LoVo (cell line): ENCODE measurements at regions not wholly inside any gene's neighbourhood (a gene's known extent, or its start where the extent isn't known, plus 50 kb on each side); places are given as distances from the start of the nearest gene placed in this dataset.

ENCODE experiments used
- DNase-seq: peaks from one replicate; pipeline ENCODE4 v3.0.0-alpha.2; 2016; ENCODE audit warnings: low spot score

DNA sequence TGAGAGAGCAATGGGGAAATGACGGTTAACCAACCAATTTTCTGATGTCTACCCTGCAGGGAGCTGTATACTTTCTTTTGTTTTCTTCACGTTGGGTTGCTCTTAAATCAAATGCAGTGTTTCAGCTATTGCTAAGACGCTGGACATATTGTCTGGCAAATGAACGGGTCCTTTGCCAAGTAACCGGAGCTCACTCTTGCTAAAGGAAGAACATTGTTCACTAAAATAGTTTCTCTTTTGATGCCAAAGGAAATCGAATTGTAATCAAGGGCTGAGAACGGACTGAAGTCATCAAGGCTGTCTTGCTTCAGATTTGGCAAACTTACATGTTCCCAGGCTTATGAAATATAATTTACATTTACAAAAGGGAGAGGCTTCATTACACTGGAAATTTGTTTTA lies 142.3 kb upstream of the ARGLU1 start:
- no peak for DNase-seq

DNA sequence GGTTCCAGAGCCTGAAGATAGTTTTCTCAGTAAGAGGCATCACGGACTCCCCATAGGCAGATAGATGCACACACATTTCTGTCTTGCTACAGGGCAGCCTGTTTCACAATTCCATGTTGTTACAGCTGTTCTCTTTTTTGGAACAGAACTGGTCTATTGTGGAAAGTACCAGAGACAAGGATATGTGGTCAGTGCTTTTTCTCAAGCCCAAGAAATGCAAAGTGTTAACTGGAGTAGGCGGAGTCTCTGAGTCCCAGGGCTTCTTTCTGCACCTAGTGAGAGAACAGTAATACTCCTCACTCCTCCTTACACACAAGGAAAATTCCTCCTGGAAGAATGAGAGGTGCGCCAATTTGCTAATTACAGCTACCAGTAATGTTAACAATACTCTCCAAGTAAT lies 141.6 kb upstream of the ARGLU1 start:
- no peak for DNase-seq

DNA sequence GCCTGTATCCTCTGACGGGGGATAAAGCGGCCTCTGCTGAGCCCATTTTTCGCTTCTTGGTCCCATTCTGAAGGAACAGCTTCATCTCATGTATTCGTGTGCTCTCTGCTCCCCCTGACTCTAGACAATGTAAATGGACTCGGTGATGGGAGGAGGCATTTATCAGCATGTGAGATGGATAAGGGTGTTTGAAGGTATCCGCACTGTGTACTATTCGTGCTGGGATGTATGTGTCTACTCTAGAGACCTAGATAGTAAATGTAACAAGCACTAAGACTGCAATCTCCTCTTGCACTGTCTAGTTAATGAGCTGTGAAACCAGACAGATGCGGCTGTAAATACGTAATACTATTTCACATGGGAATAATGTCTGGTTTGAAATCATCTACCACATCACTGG lies 134.6 kb upstream of the ARGLU1 start:
- no peak for DNase-seq

DNA sequence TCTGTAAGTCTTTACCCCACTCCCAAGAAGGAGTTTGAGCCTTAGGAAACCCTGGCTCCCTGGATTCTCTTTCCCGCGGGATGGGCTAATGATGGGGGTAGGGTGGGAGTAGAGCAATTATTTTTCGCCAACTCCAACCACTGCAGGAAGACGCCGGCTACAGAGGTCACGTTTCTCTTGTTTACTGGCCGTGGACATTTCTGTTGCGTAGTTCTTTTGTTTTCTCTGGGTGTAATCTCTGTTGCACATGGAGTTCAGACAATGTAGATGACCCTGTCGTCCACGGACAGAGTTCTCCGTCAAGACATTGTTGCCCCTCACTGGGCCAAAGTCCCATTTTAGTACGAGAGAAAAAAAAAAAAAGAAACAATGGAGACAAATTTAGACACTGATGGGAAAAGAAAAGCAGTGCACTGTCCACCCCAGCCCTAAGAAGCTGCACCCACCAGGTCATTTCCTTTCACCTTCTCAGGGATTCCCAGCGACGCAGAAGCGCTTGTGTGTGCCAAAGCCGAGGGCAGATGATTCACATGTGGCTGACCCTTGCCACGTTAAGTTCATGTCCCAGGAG lies 133.9 kb upstream of the ARGLU1 start:
- no peak for DNase-seq

DNA sequence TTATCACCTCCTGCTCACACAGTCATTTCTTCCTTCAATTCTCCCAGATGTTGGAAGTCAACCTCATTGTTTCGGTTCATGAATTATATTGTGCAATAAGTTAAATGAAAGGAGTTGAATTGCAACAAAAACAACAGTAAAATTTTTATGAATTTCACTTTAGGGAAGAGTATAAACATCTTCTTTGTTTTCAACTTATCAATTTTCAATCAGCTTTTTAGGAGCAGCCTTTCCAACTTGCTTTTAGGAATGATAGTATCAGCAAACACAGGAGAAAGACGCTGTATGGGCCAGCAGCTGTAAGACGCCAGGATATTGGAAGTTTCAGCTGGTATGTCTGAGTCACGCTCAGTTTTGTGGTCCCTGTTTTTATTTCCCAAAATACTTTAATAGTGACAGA lies 132.5 kb upstream of the ARGLU1 start:
- no peak for DNase-seq

DNA sequence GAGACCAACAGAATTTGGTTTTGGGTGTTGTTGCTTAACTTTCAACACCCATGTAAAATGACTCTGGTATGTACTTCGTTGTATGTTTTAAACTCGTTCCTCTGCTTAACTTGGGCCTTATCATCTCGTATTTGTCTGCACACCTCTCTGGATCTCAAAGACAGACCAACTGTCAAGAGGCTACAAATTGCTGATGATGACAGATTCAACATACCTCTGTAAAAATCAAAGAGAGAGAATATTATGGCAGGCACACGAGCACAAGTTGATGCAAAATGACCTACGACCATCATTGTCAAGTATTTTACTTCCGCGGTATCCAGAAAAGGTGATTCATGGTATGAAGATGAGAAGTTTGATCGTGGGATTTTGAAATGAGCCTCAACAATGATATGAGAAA lies 132.1 kb upstream of the ARGLU1 start:
- DNase-seq = no peak

DNA sequence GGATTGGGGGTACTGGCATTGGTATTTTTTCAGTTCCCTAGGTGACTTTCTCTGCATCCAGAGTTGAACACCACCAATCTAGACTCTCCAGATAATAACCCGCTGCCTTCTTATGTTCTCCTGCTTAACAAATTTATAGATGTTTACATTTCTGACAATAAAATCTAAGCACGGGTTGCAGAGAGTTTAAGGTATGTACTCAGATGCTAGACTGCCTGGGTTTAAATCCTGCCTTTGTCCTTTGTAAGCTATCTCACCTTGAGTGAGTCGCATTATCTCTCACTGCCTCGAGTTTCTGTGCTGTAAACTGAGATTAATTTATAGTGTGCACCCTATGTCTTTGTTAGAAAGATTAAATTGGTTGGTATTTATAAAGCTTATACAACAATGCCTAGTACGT lies 131.4 kb upstream of the ARGLU1 start:
- DNase-seq = no peak

DNA sequence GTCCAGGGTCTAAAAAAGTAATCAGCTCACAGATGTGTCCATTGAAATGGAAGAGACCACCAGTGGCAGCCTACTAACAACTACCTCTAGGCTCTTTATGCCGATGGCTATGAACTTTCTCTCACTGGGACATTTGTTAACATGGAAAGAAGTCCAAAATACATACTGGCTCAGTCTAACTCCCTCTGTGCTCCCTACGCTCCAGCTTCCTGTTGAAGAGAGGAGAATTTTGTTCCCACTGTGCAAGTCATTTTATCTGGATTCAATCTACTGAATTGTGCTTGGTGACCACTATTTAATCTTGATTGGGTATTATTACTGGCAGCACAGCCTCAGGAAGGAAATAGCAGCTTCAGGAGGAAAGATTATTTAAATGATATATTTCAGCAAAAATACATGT lies 128.8 kb upstream of the ARGLU1 start:
- DNase-seq = no peak

DNA sequence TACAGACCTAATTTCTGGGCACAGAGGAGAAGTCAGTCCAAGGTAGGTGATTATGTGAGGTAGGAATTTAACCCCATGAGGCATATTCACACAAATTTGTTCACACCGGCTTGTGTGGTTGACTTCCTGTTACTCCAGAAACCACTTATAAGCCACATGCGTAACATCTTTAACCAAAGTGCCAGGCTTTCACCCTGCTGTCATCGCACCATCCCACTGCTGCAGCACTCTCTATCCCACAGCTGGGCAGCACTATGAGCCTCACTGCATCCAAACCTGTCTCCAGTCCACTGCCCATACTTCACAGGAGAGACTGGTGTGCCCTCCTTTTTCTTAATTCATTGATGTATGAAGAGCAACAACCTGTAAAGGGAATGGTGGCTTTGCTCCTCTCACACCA lies 128.2 kb upstream of the ARGLU1 start:
- DNase-seq = no peak

DNA sequence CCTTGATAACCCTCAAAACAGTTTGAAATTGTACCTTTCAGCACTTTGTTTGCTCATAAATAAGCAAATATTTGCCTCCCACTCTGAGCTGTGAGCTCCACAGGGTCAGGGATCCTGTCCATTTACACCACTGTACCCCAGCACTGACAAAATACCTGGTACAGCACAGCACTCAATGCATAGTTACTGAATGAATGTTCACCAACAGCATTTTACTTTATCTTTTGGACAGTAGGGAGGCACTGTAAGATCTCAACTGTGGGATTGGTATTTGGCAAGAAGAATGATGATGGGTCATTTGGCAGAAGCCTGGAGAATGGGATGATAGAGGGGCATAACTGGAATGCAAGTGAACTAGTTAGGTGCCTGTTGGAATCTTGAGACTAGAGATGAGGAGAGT lies 127.2 kb upstream of the ARGLU1 start:
- no peak for DNase-seq

DNA sequence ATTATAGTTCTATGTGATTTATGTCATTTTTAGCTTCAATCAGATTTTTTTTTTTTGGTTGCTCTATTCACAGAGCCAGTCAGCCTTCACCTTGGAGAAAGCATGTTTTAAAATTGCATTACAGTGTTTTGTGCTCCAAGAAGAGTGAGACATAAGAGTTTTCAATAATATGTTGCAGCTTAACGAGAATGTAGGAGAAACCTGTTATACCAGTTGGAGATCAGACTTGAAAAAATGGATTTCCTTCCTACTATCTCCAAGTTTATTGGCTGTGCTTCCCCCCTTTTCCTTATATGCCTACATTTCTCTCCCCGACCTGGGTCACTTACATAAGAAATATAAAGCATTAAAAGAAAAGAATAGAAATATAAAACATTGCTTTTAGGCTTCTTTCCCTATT lies 123.9 kb upstream of the ARGLU1 start:
- DNase-seq = no peak

DNA sequence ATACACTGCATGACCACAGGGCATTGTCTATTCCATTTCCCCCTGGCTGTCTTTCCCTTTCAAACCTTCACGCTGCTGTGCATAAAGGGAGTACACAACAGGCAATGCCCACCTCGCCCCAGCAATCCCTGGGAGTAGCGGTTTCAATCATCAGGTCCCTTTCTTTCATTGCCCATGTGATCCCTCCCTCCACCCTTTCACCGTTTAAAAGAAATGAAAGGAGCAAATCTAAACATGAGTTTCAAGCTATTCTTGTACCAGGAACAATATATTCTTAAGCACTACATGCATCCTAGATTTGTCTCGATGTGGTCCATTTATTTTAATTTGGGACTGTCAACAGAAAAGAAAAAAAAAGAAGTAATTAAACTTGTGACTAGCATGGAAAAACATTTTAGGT lies 123.4 kb upstream of the ARGLU1 start:
- DNase-seq = no peak

DNA sequence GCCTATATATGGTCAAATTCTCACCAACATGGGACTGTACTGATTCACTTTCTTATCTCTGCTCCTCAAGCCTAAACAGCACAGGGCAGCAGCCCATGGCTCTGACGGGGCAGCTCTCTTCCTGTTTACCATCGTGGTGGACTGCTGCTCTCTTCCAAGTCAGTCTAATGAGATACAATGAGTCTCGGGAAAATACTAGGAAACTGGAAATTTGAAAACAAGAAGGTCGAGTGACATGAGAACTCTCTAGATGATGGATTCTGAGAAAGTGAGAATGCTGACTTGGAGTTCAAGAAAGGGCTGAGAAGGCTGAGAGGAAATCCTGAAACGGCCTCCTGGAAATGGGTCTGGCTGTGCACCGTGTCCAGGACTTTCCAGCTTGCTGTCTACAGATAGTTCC lies 122.8 kb upstream of the ARGLU1 start:
- DNase-seq = no peak

DNA sequence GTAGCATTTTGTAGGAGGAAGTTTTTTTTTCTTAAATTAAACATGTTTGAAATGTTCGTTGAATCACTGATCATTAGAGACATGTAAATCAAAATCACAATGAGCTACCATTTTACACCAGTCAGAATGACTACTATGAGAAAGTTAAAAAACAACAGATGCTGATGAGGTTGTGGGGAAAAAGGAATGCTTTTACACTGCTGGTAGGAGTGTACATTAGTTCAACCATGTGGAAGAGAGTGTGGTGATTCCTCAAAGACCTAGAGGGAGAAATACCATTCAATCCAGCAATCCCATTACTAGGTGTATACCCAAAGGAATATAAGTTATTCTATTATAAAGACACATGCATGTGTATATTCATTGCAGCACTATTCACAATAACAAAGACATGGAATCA lies 122.0 kb upstream of the ARGLU1 start:
- no peak for DNase-seq

DNA sequence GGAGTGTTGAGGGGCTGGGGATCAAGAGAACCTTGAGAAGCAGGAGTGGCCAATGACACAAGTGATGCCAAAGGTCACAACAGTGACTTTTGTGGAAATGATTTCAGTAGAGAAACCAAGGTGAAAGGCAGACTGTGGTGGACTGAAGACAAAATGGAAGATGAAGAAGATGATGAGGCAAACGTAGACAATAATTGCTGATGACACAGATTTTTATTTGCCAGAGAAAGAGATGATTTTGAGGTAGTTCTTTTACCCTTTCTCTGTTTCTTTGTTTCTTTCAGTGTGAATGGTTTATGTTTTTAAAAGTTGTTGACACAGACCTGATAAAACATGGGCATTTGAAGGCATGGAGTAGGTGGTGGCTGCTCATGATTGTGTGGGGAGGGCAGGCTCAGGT lies 121.0 kb upstream of the ARGLU1 start:
- no peak for DNase-seq

DNA sequence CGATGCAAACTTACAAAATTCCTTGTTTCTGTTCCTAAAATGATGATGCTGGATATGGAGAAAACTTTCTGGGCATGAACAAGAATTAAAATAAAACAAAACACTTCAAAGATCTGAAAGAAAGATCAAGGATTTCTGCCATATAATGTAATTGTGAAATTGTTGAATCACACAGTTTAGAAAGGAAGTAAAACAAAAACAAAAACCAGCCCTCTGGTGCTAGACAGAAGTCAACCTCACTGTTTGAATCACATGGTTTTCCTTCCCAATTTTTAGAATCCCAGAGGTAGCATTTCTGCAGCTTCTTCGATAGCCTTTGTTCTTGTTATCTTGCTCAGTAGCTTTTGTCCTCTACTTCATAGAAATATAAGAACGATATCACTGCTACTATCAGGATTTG lies 118.2 kb upstream of the ARGLU1 start:
- DNase-seq = no peak

DNA sequence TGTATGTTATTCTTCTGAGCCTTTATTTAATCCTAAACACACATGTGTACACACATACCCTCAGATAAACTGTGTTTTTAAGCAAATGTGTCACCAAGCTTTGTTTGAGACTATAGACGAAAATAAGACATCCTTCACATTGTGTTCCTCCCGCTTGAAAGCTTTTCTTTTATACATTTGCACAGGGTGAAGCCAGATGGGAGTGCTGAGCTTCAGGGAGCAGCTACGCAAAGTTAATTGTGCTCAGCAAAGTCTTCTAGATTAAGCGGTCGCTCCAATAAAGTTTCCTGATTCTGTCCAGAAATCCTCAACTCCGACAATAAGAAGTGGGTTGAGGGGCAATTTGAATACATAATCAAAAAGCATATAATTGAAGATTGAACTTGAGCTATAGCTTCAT lies 117.2 kb upstream of the ARGLU1 start:
- DNase-seq = no peak

DNA sequence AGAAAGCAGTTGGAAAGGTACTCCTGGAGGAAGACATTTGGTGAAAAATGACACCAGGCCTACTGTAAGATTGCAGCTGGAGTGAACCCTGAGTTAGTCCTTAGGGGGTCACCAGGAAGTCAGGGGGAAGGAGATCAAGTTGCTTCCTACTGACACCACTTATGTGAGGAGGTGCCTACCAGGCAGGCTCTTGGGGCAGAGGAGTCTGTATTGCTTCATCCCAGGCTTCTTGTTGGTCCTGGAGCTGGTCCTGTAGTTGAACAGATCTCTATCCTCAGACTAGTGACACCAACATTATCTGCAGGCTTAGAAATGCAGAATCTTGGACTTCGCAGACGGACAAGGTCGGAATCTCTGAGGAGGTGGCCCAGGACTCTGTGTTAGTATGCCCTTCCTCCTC lies 116.0 kb upstream of the ARGLU1 start:
- no peak for DNase-seq

DNA sequence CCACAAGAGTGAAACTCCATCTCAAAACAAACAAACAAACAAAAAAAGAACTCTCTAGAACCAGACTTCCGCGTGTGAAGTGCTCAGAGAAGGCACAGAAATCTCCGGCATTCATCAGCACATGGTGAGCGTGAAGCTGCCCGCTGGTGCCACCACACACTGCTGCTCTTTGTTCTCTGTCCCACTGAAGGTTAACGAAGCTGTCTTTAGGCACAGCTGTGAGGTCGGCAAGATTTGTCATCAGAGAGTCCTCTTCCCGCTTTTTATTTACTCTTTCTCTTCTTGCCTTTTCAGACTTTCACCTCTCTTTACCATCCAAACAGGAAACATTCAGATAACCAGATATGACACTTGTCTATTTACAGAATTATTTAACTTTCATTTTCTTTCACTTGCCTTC lies 115.2 kb upstream of the ARGLU1 start:
- DNase-seq = no peak

DNA sequence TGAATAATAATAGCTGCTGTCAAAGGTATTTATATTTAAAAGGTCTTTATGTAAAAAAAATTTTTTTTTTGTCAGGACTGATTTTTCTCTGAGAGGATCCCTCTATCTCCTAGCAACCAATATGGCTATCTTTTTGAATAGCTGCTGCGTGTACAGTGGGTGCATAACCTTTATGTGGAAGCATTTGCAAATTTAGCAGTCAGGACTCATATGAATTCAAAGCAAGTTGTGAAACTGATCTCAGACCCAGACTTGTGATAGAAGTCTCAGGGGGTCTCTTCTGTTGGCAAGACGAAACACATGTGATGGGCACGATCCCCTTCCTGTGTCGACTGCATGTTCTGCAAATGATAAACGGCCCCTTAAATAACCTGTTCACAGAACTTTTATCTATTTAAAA lies 114.1 kb upstream of the ARGLU1 start:
- no peak for DNase-seq

DNA sequence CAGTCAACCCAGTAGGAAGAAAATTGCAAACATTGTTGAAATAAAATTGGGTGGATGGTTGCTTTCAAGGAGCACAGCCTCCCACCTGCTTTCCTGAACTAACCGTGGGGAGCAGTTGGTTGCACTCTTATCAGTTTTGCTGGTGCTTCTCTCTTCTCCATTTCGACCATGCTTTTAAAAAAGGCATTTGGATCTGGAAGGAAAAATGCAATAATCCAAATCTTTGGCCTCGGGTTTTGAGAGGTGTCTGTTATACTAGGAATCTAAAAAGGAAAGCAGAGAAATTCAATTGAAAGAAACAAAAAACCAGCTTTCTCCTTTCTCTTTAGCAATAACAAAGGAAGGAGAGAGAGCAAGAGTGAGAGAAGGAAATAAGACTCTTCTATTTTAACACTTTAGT lies 113.6 kb upstream of the ARGLU1 start:
- DNase-seq = no peak

DNA sequence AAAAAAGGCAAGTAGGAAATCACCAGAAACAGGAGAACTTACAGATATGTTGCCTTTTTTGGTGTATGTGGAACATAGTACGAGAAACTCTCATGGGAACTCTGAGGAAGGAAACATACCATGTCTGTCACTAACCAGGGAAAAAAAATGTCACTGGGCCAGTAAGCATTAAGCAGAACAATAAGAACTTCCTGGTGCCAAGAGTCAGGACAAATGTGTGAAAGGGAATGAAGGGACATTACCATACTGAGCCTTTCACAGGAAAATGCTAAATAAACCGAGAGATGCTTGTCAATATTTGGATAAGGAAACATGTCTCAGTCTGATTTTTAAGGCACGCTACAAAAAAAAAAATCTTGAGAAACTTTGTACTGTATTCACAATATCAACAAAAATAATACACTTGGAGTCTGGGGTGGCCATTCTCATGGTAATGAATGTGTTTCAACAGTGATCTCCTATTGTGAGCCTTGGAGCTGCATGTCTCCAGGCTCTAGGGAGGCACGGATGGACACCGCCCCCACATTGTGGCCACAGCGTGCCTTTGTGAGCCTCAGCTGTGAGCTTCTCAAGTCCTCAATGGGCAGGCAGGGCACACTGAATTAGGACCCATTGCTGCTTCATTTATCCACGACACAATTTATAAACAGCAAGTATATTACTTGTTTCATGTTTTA lies 113.0 kb upstream of the ARGLU1 start:
- no peak for DNase-seq

DNA sequence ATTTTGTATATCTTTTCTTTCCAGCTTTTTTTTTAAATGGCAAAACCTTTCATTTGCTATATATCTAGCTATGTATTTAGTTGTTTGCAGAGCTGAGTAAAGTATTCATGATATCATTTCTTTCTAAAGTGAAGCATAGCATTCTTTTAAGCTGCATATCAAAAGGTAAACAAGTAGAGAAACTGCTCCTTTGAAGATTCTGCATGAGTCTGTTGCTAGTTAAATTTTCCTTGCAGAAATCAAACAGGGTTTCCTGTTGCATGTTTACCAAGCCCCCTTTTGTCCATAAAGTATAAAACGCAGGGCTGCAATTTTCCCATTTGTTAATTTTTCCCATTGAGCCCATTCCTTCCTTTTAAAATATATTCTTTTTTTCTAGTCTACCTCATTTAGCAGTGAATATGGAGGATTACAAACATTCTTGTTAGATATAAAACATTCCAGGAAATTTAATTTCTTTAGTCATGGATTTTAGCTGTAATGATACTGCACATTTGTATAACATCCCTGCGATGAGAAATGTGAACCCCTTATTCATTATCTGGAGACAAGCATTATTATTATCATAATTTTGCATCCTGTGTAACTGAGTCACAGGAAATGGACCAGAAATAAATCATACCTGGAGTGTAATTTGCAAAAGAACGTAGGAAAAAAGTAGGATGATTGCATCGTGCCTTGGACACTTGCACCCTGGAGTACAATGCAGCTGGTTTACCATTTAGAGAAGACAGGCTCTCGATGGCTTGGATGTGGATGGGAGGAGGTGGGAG lies 110.9 kb upstream of the ARGLU1 start:
- no peak for DNase-seq

DNA sequence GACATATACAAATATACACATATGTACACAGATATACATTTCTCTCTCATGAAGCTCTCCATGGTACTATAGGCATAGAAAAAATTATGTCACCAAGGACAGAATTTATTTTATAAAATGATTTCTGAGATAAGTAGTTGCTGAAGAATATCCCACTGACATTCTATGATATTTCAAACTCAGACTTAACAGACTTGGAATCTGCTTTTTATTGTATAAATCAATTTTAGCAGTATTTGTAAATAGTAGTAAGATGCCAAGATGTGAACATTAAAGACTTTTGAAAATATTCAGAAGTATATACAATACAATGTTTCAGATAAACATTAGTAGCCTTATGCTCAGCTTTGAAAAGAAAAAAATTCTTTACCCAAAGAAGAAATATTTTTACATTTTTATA lies 107.4 kb upstream of the ARGLU1 start:
- no peak for DNase-seq
